GM23248 (cell line): ENCODE measurements at regions not wholly inside any gene's neighbourhood (a gene's known extent, or its start where the extent isn't known, plus 50 kb on each side); places are given as distances from the start of the nearest gene placed in this dataset.

Source experiments
- EZH2 ChIP-seq: fragments of 200-600 bp; sonication (generic); IDR thresholded peaks from 2 replicates; pipeline ENCODE4 v1.6.1; 2018; ENCODE audit warnings: antibody characterized with exemption, mild to moderate bottlenecking; ENCODE audit not compliant: insufficient read depth, poor library complexity, severe bottlenecking
- EZH2phosphoT487 ChIP-seq: fragments of 200-600 bp; sonication (generic); IDR thresholded peaks from 2 replicates; pipeline ENCODE4 v1.6.1; 2018; ENCODE audit warnings: antibody characterized with exemption, moderate library complexity, mild to moderate bottlenecking, low read depth; ENCODE audit not compliant: insufficient read depth

DNA sequence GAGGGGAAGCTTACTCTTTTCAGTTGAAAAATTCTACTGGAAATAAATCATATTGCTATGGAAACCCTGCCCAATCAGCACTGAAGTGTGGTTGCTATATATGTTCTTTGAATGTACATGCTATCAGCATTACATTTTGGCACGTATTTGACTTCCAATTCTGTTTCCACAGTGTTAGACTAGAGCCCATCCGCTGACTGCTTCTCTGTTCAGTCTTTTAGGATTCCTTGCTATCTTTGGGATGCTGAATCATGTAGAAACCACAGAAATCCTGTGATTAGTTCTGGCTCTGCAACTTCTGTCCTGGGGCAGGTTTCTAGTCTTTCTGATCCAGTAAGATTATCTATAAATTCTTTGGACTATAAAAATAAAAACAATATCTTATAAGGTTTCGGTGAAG is 128.2 kb upstream of the SLC7A14 start:
- TF ChIP-seq EZH2phosphoT487 (no peak), EZH2 (no peak)
